Activated naive CD4-positive, alpha-beta T cell treated with anti-CD3 and anti-CD28 coated beads, Interleukin-2, amount 50 U/mL, for 72 hours (primary cell): ENCODE measurements at regions not wholly inside any gene's neighbourhood (a gene's known extent, or its start where the extent isn't known, plus 50 kb on each side); places are given as distances from the start of the nearest gene placed in this dataset.
A peak's percentile ranks its signal among the peaks of the same experiment; 100 is the strongest.

ENCODE experiments used
- ATAC-seq, 2 donors: fragments of 150-1000 bp; cut with Tn5 transposase; 2 replicates each; pipeline ENCODE4 v1.10.0; 2021; ENCODE audit warnings: mild to moderate bottlenecking in 2 of 2, moderate library complexity in 2 of 2
- DNase-seq, 2 donors: peaks; one replicate each; pipeline ENCODE4 v3.0.0; 2021 to 2022; ENCODE audit warnings: low spot score in 2 of 2
- H3K27ac Mint-ChIP-seq, 2 donors: one replicate each; pipeline ENCODE4 v1.8.0; 2022; ENCODE audit warnings: mild to moderate bottlenecking in 2 of 2, mixed read lengths in 2 of 2
- H3K36me3 Mint-ChIP-seq, 2 donors: one replicate each; pipeline ENCODE4 v1.8.0; 2022; ENCODE audit warnings: mixed read lengths in 2 of 2
- H3K9me3 Mint-ChIP-seq, 2 donors: one replicate each; pipeline ENCODE4 v1.8.0; 2022; ENCODE audit warnings: mixed read lengths in 2 of 2

GRCh38 chrX:39335513-39336235 is 534.4 kb downstream of the MID1IP1 start:
- DNase-seq (no peak), ATAC-seq (peak in 1 of 2 donors; percentile 6)
- Mint-ChIP-seq H3K27ac (peak overlapping the region; percentile 60 to 95), H3K9me3 (peaks cover 13 to 17% of the 10 kb centered on the region in 2 donors), H3K36me3 (peaks cover 7 to 14% of the 10 kb centered on the region in 2 donors)

GRCh38 chrX:39336671-39337311 is 535.5 kb downstream of the MID1IP1 start:
- Mint-ChIP-seq H3K36me3 (peaks cover 7 to 14% of the 10 kb centered on the region in 2 donors), H3K27ac (peak overlapping the region; percentile 91 to 95), H3K9me3 (peaks cover 18 to 19% of the 10 kb centered on the region in 2 donors)
- peak; percentile 80 to 91 for ATAC-seq
- no peak for DNase-seq

GRCh38 chrX:39337451-39337850 is 536.2 kb downstream of the MID1IP1 start:
- Mint-ChIP-seq H3K36me3 (peaks cover 2 to 10% of the 10 kb centered on the region in 2 donors), H3K9me3 (peaks cover 14 to 15% of the 10 kb centered on the region in 2 donors), H3K27ac (peak overlapping the region; percentile 91 to 95)
- no peak for ATAC-seq
- no peak for DNase-seq

GRCh38 chrX:39338583-39338982 is 537.3 kb downstream of the MID1IP1 start:
- Mint-ChIP-seq H3K36me3 (peaks cover 0 to 6% of the 10 kb centered on the region in 2 donors), H3K9me3 (peaks cover 12% of the 10 kb centered on the region in 2 donors), H3K27ac (no peak overlapping the region)
- no peak for DNase-seq
- ATAC-seq = no peak

GRCh38 chrX:39356119-39356807 is 555.0 kb downstream of the MID1IP1 start:
- ATAC-seq (peak; percentile 44 to 63), DNase-seq (no peak)
- H3K9me3 Mint-ChIP-seq = peaks cover 4% of the 10 kb centered on the region in 2 donors
- peak overlapping the region; percentile 70 to 78 for H3K27ac Mint-ChIP-seq
- peaks cover 0 to 8% of the 10 kb centered on the region in 2 donors for H3K36me3 Mint-ChIP-seq

- ATAC-seq (no peak), DNase-seq (no peak)
- H3K27ac Mint-ChIP-seq = no peak overlapping the region
- H3K36me3 Mint-ChIP-seq = peaks cover 0 to 6% of the 10 kb centered on the region in 2 donors
- H3K9me3 Mint-ChIP-seq = peaks cover 3 to 6% of the 10 kb centered on the region in 2 donors
Measured at GRCh38 chrX:39360101-39360500, 558.8 kb downstream of the MID1IP1 start.

- no peak overlapping the region for H3K27ac Mint-ChIP-seq
- no peak for DNase-seq
- no peak for ATAC-seq
- H3K9me3 Mint-ChIP-seq = peaks cover 3 to 9% of the 10 kb centered on the region in 2 donors
- peaks cover 0 to 6% of the 10 kb centered on the region in 2 donors for H3K36me3 Mint-ChIP-seq
Measured at GRCh38 chrX:39361736-39362135, 560.5 kb downstream of the MID1IP1 start.

GRCh38 chrX:39367416-39367815 is 566.2 kb downstream of the MID1IP1 start:
- Mint-ChIP-seq H3K36me3 (no peaks in the 10 kb centered on the region), H3K27ac (no peak overlapping the region), H3K9me3 (peaks cover 3 to 13% of the 10 kb centered on the region in 2 donors)
- DNase-seq (no peak), ATAC-seq (no peak)

- Mint-ChIP-seq H3K9me3 (peaks cover 0 to 4% of the 10 kb centered on the region in 2 donors), H3K27ac (no peak overlapping the region), H3K36me3 (no peaks in the 10 kb centered on the region)
- DNase-seq (no peak), ATAC-seq (no peak)
Measured at GRCh38 chrX:39372115-39372514, 570.9 kb downstream of the MID1IP1 start.

- DNase-seq (no peak), ATAC-seq (no peak)
- H3K36me3 Mint-ChIP-seq = no peaks in the 10 kb centered on the region
- peaks cover 0 to 2% of the 10 kb centered on the region in 2 donors for H3K9me3 Mint-ChIP-seq
- H3K27ac Mint-ChIP-seq = no peak overlapping the region
Measured at GRCh38 chrX:39377157-39377556, 575.9 kb downstream of the MID1IP1 start.

- DNase-seq (no peak), ATAC-seq (peak in 1 of 2 donors; percentile 65)
- no peak overlapping the region for H3K27ac Mint-ChIP-seq
- H3K9me3 Mint-ChIP-seq = peaks cover 0 to 2% of the 10 kb centered on the region in 2 donors
- no peaks in the 10 kb centered on the region for H3K36me3 Mint-ChIP-seq
Measured at GRCh38 chrX:39377773-39378172, 576.5 kb downstream of the MID1IP1 start.

- H3K27ac Mint-ChIP-seq = peak overlapping the region; percentile 4 to 87
- peaks cover 0 to 7% of the 10 kb centered on the region in 2 donors for H3K9me3 Mint-ChIP-seq
- DNase-seq (no peak), ATAC-seq (no peak)
- no peaks in the 10 kb centered on the region for H3K36me3 Mint-ChIP-seq
Measured at GRCh38 chrX:39381422-39381821, 580.2 kb downstream of the MID1IP1 start.

GRCh38 chrX:39384996-39385395 is 583.7 kb downstream of the MID1IP1 start:
- DNase-seq (no peak), ATAC-seq (no peak)
- Mint-ChIP-seq H3K27ac (no peak overlapping the region), H3K9me3 (peaks cover 0 to 5% of the 10 kb centered on the region in 2 donors), H3K36me3 (no peaks in the 10 kb centered on the region)

GRCh38 chrX:39388730-39389129 is 587.5 kb downstream of the MID1IP1 start:
- Mint-ChIP-seq H3K36me3 (no peaks in the 10 kb centered on the region), H3K27ac (no peak overlapping the region), H3K9me3 (peaks cover 0 to 5% of the 10 kb centered on the region in 2 donors)
- DNase-seq (no peak), ATAC-seq (no peak)

GRCh38 chrX:39396358-39396995 is 595.2 kb downstream of the MID1IP1 start:
- no peak overlapping the region for H3K27ac Mint-ChIP-seq
- DNase-seq = no peak
- ATAC-seq = no peak
- peaks cover 0 to 9% of the 10 kb centered on the region in 2 donors for H3K36me3 Mint-ChIP-seq
- peaks cover 0 to 4% of the 10 kb centered on the region in 2 donors for H3K9me3 Mint-ChIP-seq

GRCh38 chrX:39397561-39398199 is 596.4 kb downstream of the MID1IP1 start:
- peaks cover 0 to 10% of the 10 kb centered on the region in 2 donors for H3K36me3 Mint-ChIP-seq
- no peak overlapping the region for H3K27ac Mint-ChIP-seq
- peaks cover 0 to 4% of the 10 kb centered on the region in 2 donors for H3K9me3 Mint-ChIP-seq
- ATAC-seq = no peak
- DNase-seq = no peak
